ENCODE measurements at regions not wholly inside any gene's neighbourhood (a gene's known extent, or its start where the extent isn't known, plus 50 kb on each side); places are given as distances from the start of the nearest gene placed in this dataset.

DNA sequence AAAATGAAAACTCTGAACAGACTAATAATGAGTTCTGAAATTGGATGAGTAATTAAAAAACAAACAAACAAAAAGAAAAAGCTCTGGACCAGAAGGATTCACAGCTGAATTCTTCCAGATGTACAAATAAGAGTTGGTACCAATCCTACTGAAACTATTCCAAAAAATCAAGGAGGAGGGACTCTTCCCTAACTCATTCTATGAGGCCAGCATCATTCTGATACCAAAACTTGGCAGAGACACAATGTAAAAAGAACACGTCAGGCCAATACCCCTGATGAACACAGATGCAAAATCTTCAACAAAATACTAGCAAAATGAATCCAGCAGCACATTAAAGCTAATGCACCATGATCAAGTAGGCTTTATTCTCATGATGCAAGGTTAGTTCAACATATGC lies 183.9 kb upstream of the CNOT2 start:
- TF ChIP-seq POLR2A (IDR thresholded peaks at IDR 0.05), result no peak
- TF ChIP-seq, protein P1, sequence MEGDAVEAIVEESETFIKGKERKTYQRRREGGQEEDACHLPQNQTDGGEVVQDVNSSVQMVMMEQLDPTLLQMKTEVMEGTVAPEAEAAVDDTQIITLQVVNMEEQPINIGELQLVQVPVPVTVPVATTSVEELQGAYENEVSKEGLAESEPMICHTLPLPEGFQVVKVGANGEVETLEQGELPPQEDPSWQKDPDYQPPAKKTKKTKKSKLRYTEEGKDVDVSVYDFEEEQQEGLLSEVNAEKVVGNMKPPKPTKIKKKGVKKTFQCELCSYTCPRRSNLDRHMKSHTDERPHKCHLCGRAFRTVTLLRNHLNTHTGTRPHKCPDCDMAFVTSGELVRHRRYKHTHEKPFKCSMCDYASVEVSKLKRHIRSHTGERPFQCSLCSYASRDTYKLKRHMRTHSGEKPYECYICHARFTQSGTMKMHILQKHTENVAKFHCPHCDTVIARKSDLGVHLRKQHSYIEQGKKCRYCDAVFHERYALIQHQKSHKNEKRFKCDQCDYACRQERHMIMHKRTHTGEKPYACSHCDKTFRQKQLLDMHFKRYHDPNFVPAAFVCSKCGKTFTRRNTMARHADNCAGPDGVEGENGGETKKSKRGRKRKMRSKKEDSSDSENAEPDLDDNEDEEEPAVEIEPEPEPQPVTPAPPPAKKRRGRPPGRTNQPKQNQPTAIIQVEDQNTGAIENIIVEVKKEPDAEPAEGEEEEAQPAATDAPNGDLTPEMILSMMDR (IDR thresholded peaks at IDR 0.05), result no peak
- intact Hi-C loops (cut with DNase I; ENCODE audit: low total_unique reads), result no loop called here
- no peak overlapping the region for H3K4me3 ChIP-seq (ENCODE audit: low read depth, poor library complexity, severe bottlenecking)
- no peak for DNase-seq (ENCODE audit: low spot score in 2 of 2)
- 41 to 52% methylated on average over 1 of the region's 1 CpG for WGBS, 2 donors

DNA sequence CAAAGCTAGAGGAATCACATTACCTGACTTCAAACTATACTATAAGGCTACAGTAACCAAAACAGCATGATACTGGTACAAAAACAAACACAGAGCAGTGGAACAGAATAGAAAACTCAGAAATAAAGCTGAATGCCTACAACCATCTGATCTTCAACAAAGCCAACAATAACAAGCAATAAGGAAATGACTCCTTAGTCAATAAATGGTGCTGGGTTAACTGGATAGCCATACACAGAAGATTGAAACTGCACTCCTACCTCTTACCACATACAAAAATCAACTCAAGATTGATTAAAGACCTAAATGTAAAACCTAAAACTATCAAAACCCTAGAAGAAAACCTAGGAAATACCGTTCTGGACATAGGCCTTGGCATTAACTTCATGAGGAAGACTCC lies 182.6 kb upstream of the CNOT2 start:
- DNase-seq (ENCODE audit: low spot score in 2 of 2), result no peak
- intact Hi-C loops (cut with DNase I; ENCODE audit: low total_unique reads), result no loop called here
- 91 to 97% methylated on average over 1 of the region's 1 CpG for WGBS, 2 donors
- TF ChIP-seq, protein P1 (IDR thresholded peaks at IDR 0.05), result no peak
- no peak for TF ChIP-seq POLR2A (IDR thresholded peaks at IDR 0.05)
- H3K4me3 ChIP-seq (ENCODE audit: low read depth, poor library complexity, severe bottlenecking), result no peak overlapping the region

DNA sequence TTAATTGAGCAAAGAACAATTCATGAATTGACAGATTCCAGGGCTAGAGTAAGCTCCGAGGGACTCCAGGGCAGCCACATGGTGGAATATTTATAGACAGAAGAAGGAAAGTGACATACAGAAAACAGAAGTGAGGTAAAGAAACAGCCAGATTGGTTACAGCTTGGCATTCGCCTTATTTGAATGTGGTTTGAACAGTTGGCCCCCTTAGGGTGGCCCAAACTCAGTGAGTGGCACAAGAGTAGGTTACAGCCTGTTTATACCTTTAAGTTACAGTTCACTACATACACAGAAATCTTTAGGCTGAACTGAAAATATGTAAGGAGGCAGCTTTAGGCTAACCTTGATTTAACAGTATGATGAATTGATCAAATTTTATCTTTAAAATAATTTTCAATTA lies 174.5 kb upstream of the CNOT2 start:
- intact Hi-C loops (cut with DNase I; ENCODE audit: low total_unique reads), result no loop called here
- H3K4me3 ChIP-seq (ENCODE audit: low read depth, poor library complexity, severe bottlenecking), result no peak overlapping the region
- TF ChIP-seq POLR2A (IDR thresholded peaks at IDR 0.05), result no peak
- TF ChIP-seq, protein P1 (IDR thresholded peaks at IDR 0.05), result no peak
- no peak for DNase-seq (ENCODE audit: low spot score in 2 of 2)
- 71 to 82% methylated on average over 2 of the region's 2 CpGs for WGBS, 2 donors

- TF ChIP-seq POLR2A (IDR thresholded peaks at IDR 0.05), result no peak
- TF ChIP-seq, protein P1 (IDR thresholded peaks at IDR 0.05), result no peak
- WGBS, 2 donors, result 80 to 84% methylated on average over 5 of the region's 5 CpGs
- no peak for DNase-seq (ENCODE audit: low spot score in 2 of 2)
- H3K4me3 ChIP-seq (ENCODE audit: low read depth, poor library complexity, severe bottlenecking), result no peak overlapping the region
- intact Hi-C loops (cut with DNase I; ENCODE audit: low total_unique reads), result no loop called here
Measured at GRCh38 chr12:70069221-70070105, 173.8 kb upstream of the CNOT2 start.

GRCh38 chr12:70070494-70071007 lies 172.7 kb upstream of the CNOT2 start:
- no peak overlapping the region for H3K4me3 ChIP-seq (ENCODE audit: low read depth, poor library complexity, severe bottlenecking)
- intact Hi-C loops (cut with DNase I; ENCODE audit: low total_unique reads), result no loop called here
- DNase-seq (ENCODE audit: low spot score in 2 of 2), result no peak
- WGBS, 2 donors, result 78 to 80% methylated on average over 5 of the region's 5 CpGs
- TF ChIP-seq, protein P1 (IDR thresholded peaks at IDR 0.05), result no peak
- TF ChIP-seq POLR2A (IDR thresholded peaks at IDR 0.05), result no peak

All from lower leg skin (tissue), 4 donors.